HG03469 (cell line): ENCODE measurements at regions not wholly inside any gene's neighbourhood (a gene's known extent, or its start where the extent isn't known, plus 50 kb on each side); places are given as distances from the start of the nearest gene placed in this dataset.

Source experiments
- ATAC-seq: cut with Tn5 transposase; IDR thresholded peaks from one replicate; pipeline ENCODE4 v1.9.1; 2021; ENCODE audit warnings: mild to moderate bottlenecking, moderate library complexity, moderate number of reproducible peaks; ENCODE audit not compliant: unreplicated experiment

GRCh38 chr4:141395246-141395830 lies 174.6 kb downstream of the ZNF330 start:
- no peak for ATAC-seq

- no peak for ATAC-seq
These were observed 175.2 kb downstream of the ZNF330 start for GRCh38 chr4:141395919-141396318.

- ATAC-seq, result no peak
These were observed 182.0 kb downstream of the ZNF330 start for GRCh38 chr4:141402712-141403111.

GRCh38 chr4:141403782-141404181 lies 183.1 kb downstream of the ZNF330 start:
- ATAC-seq, result no peak

GRCh38 chr4:141406237-141406636 lies 185.5 kb downstream of the ZNF330 start:
- ATAC-seq, result no peak

- ATAC-seq, result no peak
These were observed 188.9 kb downstream of the ZNF330 start for GRCh38 chr4:141409556-141409955.

GRCh38 chr4:141410839-141411238 lies 190.1 kb downstream of the ZNF330 start:
- ATAC-seq, result no peak

- ATAC-seq, result no peak
These were observed 191.2 kb downstream of the ZNF330 start for GRCh38 chr4:141411936-141412335.

GRCh38 chr4:141413366-141413765 lies 192.7 kb downstream of the ZNF330 start:
- no peak for ATAC-seq

GRCh38 chr4:141415651-141416050 lies 195.0 kb downstream of the ZNF330 start:
- no peak for ATAC-seq

GRCh38 chr4:141416219-141416618 lies 195.5 kb downstream of the ZNF330 start:
- no peak for ATAC-seq

- no peak for ATAC-seq
These were observed 196.1 kb downstream of the ZNF330 start for GRCh38 chr4:141416677-141417363.

GRCh38 chr4:141417387-141417786 lies 196.7 kb downstream of the ZNF330 start:
- no peak for ATAC-seq

GRCh38 chr4:141425124-141425523 lies 204.4 kb downstream of the ZNF330 start:
- ATAC-seq, result no peak

- no peak for ATAC-seq
These were observed 207.1 kb downstream of the ZNF330 start for GRCh38 chr4:141427726-141428296.

- ATAC-seq, result no peak
These were observed 206.4 kb upstream of the IL15 start for GRCh38 chr4:141429933-141430332.

- no peak for ATAC-seq
These were observed 205.7 kb upstream of the IL15 start for GRCh38 chr4:141430686-141431085.

- no peak for ATAC-seq
These were observed 204.2 kb upstream of the IL15 start for GRCh38 chr4:141432000-141432712.

GRCh38 chr4:141435446-141436225 lies 200.7 kb upstream of the IL15 start:
- no peak for ATAC-seq

GRCh38 chr4:141439223-141439622 lies 197.2 kb upstream of the IL15 start:
- no peak for ATAC-seq

- ATAC-seq, result no peak
These were observed 188.6 kb upstream of the IL15 start for GRCh38 chr4:141447761-141448160.
